ENCODE measurements at regions not wholly inside any gene's neighbourhood (a gene's known extent, or its start where the extent isn't known, plus 50 kb on each side); places are given as distances from the start of the nearest gene placed in this dataset.

DNA sequence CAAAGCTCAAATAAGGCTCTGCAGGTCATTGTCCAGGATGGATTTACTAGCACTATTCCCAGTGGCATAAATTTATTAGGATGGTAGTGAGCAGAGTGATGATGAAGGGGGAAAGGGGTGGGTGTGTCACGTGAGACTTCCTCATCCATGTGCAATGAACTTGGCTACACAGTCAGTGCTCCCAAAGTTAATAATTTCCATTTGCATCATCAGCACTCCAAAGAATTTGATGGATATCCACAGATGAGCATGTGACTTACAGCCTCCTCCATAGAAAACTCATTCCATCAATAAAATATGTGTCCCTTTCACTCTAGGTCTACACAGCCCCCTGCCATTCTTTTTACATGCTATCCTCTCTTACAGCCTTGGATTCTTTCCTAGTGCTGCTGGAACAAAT is 142.6 kb upstream of the PLPP4 start:
- TF ChIP-seq CTCF (conservative IDR thresholded peaks at IDR 0.05), result no peak
- H3K36me3 Mint-ChIP-seq (ENCODE audit: insufficient read depth in 1 of 3, low read depth in 3 of 3), result no peaks in the 10 kb centered on the region
- Histone ChIP-seq H2BK15ac (ENCODE audit: low read depth, low read length) (no peak overlapping the region), H2BK12ac (ENCODE audit: insufficient read length, low read depth, low read length) (no peak overlapping the region), H3K18ac (ENCODE audit: insufficient read length, low read depth, low read length) (no peak overlapping the region), H4K91ac (ENCODE audit: insufficient read length, low read depth, low read length) (no peak overlapping the region), H3K56ac (ENCODE audit: insufficient read length, low read depth, low read length) (no peak overlapping the region), H3K4me2 (ENCODE audit: insufficient read depth, insufficient read length, low read length) (no peak overlapping the region), H2AFZ (ENCODE audit: low read length) (no peak overlapping the region), H4K8ac (replicated peaks; ENCODE audit: insufficient read length, low read depth, low read length) (no peak overlapping the region), H3K23ac (ENCODE audit: insufficient read length, low read depth, low read length) (no peak overlapping the region), H3K14ac (ENCODE audit: insufficient read depth, low read length) (no peak overlapping the region), H2AK5ac (ENCODE audit: insufficient read length, low read length) (no peak overlapping the region), H3K27me3 (ENCODE audit: insufficient read depth, low read length) (no peaks in the 10 kb centered on the region), H3T11ph (ENCODE audit: low read length) (no peak overlapping the region), H3K23me2 (ENCODE audit: insufficient read length, low read depth, low read length, poor library complexity, severe bottlenecking) (no peaks in the 10 kb centered on the region), H3K4me1 (ENCODE audit: insufficient read depth, low read length) (no peaks in the 10 kb centered on the region), H2BK5ac (ENCODE audit: insufficient read length, low read length) (no peak overlapping the region), H2BK20ac (ENCODE audit: low read depth, low read length, poor library complexity, severe bottlenecking) (no peak overlapping the region), H3K27ac (ENCODE audit: insufficient read length, low read depth, low read length) (no peak overlapping the region), H3K4ac (ENCODE audit: low read depth, low read length) (no peak overlapping the region), H3K9ac (ENCODE audit: extremely low read depth, insufficient read length, low read length) (no peak overlapping the region), H4K5ac (ENCODE audit: insufficient read length, low read depth, low read length) (no peak overlapping the region), H2BK120ac (ENCODE audit: low read depth, low read length, poor library complexity, severe bottlenecking) (no peak overlapping the region), H3K9me3 (ENCODE audit: control insufficient read depth, low read depth, low read length) (no peaks in the 10 kb centered on the region), H3K79me2 (ENCODE audit: insufficient read depth, low read length) (no peaks in the 10 kb centered on the region), H3K79me1 (ENCODE audit: insufficient read depth, low read depth, low read length, poor library complexity, severe bottlenecking) (no peaks in the 10 kb centered on the region), H4K20me1 (ENCODE audit: control insufficient read depth, insufficient read depth, insufficient read length) (no peaks in the 10 kb centered on the region)
- no peaks in the 10 kb centered on the region for H3K27me3 Mint-ChIP-seq (ENCODE audit: low read depth)
- no peak overlapping the region for H3K27ac Mint-ChIP-seq
- no peak overlapping the region for H3K4me3 Mint-ChIP-seq
- WGBS (ENCODE audit: extremely low coverage, insufficient read length, low lambda C conversion rate), result no CpG with 5 or more reads among the region's 1 CpG
- H3K9me3 Mint-ChIP-seq, result no peaks in the 10 kb centered on the region
- DNase-seq, result no peak
- 0 out of 4 replicates have a peak, but pooled peaks cover 2 to 3% of the 10 kb centered on the region in 2 experiments for H3K4me1 Mint-ChIP-seq

All from H9 (cell line).